ENCODE measurements at regions not wholly inside any gene's neighbourhood (a gene's known extent, or its start where the extent isn't known, plus 50 kb on each side); places are given as distances from the start of the nearest gene placed in this dataset.

DNA sequence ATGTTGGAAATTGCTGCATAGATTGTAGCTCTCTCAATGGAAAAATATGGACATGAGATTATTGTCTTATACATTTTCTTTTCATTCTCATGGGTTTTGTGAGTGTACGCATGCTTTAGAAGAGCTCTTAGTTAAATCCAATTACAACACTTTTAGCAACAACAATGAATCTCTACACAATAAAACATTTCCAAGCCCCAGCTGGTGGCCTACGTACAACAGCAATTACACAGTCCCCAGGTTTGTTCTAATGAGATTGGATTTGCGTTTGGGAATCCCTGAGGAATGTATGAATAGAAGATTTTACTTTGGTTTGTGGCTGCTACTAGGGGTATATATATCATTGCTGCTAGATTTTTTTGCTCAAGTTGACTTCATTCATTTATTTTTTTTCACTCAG is 98.6 kb downstream of the FHDC1 start:
- no peak for FAIRE-seq

GRCh38 chr4:153036931-153037482 is 100.9 kb downstream of the FHDC1 start:
- no peak for FAIRE-seq

GRCh38 chr4:153038623-153039311 is 102.6 kb downstream of the FHDC1 start:
- FAIRE-seq, result no peak

- no peak for FAIRE-seq
Measured at GRCh38 chr4:153039542-153040185, 103.5 kb downstream of the FHDC1 start.

DNA sequence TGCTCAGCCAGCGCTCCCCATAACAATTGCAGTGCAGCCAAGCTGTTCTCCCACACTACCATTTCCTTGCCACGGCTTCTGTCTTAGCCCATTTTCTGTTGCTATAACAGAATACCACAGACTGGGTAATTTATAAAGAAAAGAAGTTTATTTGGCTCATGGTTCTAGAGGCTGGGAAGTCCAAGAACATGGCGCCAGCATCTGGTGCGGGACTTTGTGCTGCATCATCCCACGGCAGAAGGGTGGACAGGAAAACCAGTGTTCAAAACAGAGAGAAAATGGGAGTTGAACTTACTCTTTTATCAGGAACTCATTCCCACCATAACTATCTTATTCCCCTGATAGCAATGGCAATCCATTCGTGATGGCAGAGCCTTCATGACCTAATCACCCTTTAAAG is 104.6 kb downstream of the FHDC1 start:
- FAIRE-seq, result no peak

- no peak for FAIRE-seq
Measured at GRCh38 chr4:153044036-153044435, 107.9 kb downstream of the FHDC1 start.

GRCh38 chr4:153045111-153045982 is 109.2 kb downstream of the FHDC1 start:
- FAIRE-seq, result no peak

DNA sequence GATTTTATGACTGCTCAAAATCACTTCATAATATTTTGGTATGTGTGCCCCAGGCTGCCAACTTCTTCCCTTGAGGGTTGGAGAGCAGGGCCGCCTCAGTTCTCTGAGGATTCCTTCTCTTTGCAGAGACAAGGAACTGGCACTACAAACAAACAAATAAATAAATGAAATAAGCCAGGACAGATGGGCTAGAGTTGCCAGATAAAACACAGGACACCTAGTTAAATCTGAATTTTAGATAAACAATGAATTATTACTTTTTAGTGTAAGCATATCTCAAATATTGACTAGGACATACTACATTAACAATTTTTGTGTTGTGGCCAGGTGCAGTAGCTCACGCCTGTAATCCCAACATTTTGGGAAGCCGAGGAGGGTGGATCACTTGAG is 122.5 kb downstream of the FHDC1 start:
- no peak for FAIRE-seq

DNA sequence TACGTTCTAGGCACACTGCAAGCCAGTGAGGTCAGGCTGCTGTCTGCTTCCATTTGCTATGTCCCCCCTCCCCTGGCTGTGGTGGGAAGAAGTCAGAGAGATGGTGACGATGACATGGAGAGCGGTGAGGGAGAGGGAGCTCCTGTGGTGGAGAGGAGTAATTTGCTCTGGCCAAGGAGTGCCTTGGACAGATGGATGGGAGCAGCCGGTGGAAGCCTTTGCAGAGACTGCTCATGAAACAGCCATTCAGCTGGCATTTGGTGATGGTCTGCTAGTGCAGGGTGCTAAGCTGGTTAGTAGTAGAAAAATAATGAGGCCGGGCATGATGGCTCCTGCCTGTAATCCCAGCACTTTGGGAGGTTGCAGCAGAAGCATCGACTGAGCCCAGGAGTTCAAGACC is 124.1 kb downstream of the FHDC1 start:
- FAIRE-seq, result no peak

- FAIRE-seq, result peak; percentile 21
Measured at GRCh38 chr4:153061971-153062370, 125.8 kb downstream of the FHDC1 start.

DNA sequence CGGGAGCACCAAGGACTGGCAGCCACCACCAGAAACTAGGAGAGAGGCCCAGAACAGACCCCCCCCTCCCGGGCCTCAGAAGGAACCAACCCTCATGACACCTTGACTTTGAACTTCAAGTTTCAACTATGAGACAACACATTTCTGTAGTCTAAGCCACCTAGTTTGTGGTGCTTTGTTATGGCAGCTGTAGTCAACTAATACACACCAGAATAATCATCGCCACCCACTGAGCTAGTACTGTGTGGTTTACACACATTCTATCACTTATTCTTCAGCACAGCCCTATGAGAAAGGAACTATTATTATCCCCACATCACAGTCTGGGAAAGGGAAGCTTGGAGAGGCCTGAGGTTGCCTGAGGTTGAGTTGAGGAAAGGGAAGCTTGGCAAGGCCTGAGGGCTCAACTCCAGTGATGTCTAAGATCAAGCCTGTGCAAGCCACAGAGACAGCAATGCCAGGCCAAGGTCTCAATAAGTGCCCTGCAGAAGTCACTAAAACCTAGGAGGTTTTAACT is 126.6 kb downstream of the FHDC1 start:
- FAIRE-seq, result no peak

DNA sequence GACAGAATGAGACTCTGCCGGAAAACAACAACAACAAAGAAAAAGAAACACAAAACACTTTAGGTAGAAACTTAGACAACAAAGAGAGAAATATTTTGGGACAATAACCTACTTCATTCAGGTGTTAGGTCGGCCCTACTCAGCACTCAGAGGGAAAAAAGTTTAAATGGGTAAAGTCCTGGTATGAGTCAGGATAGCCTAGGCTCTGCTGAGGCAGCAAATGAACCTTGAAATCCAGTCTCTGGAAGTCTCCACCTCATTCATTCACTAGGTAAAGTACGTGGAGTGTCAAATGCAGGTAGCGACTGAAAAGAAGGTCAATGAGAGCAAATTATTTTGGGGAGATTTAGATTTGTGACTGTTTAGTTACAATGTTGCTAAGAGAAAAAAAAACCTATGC is 127.4 kb downstream of the FHDC1 start:
- FAIRE-seq, result no peak

DNA sequence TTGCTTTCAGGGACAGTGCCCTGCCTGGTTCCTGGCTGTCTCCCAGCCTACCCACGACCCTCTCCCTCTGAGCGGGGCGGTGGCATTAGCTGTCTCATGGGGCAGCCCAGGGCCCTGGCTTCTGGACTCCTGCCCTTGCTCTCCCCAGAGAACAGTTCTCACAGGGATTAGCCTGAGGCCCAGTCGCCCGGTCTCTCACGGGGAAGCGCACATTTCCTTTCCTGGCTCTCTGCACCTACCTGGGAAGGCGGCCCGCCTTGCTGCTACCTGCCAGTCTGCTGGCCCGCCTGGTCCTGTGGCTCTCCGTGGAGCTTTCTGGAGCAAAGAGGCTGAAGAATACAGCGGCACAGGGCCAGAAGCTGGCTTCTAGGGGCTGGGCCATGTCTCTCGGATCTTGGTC is 128.4 kb downstream of the FHDC1 start:
- no peak for FAIRE-seq

- FAIRE-seq, result no peak
Measured at GRCh38 chr4:153065276-153065675, 129.2 kb downstream of the FHDC1 start.

DNA sequence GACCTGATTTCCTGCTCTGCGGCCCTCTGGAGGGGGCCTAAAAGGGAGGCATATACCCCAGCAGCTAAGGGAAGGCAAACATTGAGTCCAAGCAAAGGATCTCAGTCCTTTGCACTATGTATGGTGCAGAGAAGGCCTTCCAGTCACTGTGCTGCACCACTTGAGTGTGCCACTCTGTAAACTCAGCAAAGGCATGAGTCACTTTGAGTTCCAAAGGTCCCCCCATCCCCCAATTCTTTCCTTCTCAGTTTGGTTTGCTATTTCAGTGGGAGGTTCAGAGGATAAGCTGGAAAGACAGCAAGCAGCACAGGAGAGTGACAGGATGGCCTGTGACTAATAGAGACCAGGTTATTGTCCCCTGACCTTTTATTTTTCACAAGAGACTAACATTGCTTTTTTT is 131.3 kb downstream of the FHDC1 start:
- FAIRE-seq, result no peak

GRCh38 chr4:153068751-153069150 is 132.6 kb downstream of the FHDC1 start:
- no peak for FAIRE-seq

DNA sequence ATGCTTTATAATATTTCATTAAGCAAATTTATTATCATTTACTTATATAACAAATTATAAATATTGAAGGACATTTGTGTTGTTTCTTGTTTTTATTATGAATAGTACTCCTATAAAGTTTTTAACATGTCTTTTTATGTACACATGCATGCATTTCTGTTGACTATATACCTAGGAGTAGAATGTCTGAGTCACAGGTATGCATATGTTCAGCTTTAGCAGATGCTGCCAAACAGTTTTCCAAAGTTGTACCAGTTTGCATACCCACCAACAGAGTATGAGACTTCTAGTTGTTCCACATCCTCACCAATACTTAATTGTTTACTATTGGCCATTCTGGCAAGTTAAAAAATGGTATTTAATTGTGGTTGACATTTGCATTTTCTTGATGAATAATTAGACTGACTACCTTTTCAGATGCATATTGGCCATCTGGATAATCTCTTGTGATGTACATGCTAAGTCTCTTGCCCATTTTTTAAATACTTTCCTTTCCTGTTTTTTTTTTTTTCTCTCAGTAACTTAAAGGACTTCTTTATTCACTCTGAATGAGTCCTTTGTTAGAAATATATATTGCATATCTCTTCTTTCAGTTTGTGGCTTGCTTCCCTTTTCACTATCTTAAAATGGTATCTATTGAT is 132.2 kb upstream of the TRIM2 start:
- FAIRE-seq, result no peak

GRCh38 chr4:153072661-153073060 is 131.6 kb upstream of the TRIM2 start:
- FAIRE-seq, result no peak

DNA sequence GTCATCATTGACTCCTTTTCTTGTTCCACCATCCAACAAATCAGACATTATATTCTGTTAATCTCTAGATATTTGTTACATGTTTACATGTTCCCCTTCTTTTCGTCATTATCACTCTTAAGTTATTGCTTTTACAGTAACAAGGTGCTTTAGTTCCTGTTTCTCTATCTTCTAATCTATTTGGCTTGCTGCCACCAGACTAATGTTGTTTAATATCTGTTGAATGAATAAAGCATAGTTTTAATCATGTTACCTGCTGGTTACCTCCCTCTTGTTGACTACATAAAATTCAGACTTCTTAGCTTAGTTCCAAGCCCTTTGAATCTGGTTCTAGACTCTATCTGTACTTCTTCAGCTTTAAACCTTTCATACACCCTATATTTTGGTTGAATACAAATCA is 129.8 kb upstream of the TRIM2 start:
- no peak for FAIRE-seq

- no peak for FAIRE-seq
Measured at GRCh38 chr4:153074936-153075630, 129.2 kb upstream of the TRIM2 start.

- FAIRE-seq, result no peak
Measured at GRCh38 chr4:153075836-153076518, 128.3 kb upstream of the TRIM2 start.
